WERI-Rb-1 (cell line): ENCODE measurements at regions not wholly inside any gene's neighbourhood (a gene's known extent, or its start where the extent isn't known, plus 50 kb on each side); places are given as distances from the start of the nearest gene placed in this dataset.

Experiments
- DNase-seq: peaks from one replicate; pipeline ENCODE4 v3.0.0-alpha.2; 2020
- H3K27ac ChIP-seq: fragments of 250-450 bp; sonication (Bioruptor Pico); 2 replicates; pipeline ENCODE4 v1.5.1; 2020; ENCODE audit warnings: mild to moderate bottlenecking, moderate library complexity
- H3K27me3 ChIP-seq: fragments of 250-450 bp; sonication (Bioruptor Pico); 2 replicates; pipeline ENCODE4 v1.5.1; 2021; ENCODE audit warnings: mild to moderate bottlenecking, low read depth, moderate library complexity; ENCODE audit not compliant: insufficient read depth, severe bottlenecking
- H3K36me3 ChIP-seq: fragments of 250-450 bp; sonication (Bioruptor Pico); 2 replicates; pipeline ENCODE4 v1.5.1; 2020; ENCODE audit warnings: mild to moderate bottlenecking, moderate library complexity
- H3K4me3 ChIP-seq: 2 replicates; pipeline ENCODE4 v1.5.1; 2011; ENCODE audit warnings: low read depth, mild to moderate bottlenecking, control low read depth, low read length
- H3K9me3 ChIP-seq: fragments of 250-450 bp; sonication (Bioruptor Pico); 2 replicates; pipeline ENCODE4 v1.5.1; 2021; ENCODE audit warnings: mild to moderate bottlenecking, moderate library complexity; ENCODE audit not compliant: severe bottlenecking
- TF ChIP-seq, protein P1 (sequence below): IDR thresholded peaks from 2 replicates; pipeline ENCODE4 v1.5.1; 2011; ENCODE audit warnings: low read depth, mild to moderate bottlenecking, control low read depth, inconsistent platforms, low read length

DNA sequence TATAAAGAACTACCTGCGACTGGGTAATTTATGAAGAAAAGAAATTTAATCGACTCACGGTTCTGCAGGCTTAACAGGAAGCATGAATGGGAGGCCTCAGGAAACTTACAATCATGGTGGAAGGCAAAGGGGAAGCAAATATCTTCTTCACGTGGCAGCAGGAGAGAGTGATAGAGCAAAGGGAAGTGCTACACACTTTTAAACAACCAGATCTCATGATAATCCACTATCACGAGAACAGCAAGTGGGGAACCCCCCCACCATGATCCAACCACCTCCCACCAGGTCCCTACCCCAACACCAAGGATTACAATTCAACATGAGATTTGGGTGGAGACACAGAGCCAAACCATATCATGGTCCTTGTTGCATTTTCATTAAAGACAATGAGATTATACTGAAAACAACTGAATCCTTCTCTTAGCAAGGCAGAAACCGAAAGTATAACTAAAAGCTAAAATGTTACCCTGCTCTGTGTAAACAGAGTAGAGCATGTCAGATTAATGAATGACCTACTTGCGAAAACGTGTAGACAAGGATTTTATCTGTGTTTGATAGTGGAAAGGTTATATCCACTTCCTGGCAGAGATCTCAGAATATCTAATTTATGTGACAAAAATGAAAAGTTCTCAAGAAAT is 60.1 kb upstream of the RBBP8 start:
- no peak overlapping the region for H3K4me3 ChIP-seq
- H3K27me3 ChIP-seq = no peaks in the 10 kb centered on the region
- no peaks in the 10 kb centered on the region for H3K9me3 ChIP-seq
- H3K36me3 ChIP-seq = no peaks in the 10 kb centered on the region
- no peak for DNase-seq
- no peak overlapping the region for H3K27ac ChIP-seq
- TF ChIP-seq, protein P1, sequence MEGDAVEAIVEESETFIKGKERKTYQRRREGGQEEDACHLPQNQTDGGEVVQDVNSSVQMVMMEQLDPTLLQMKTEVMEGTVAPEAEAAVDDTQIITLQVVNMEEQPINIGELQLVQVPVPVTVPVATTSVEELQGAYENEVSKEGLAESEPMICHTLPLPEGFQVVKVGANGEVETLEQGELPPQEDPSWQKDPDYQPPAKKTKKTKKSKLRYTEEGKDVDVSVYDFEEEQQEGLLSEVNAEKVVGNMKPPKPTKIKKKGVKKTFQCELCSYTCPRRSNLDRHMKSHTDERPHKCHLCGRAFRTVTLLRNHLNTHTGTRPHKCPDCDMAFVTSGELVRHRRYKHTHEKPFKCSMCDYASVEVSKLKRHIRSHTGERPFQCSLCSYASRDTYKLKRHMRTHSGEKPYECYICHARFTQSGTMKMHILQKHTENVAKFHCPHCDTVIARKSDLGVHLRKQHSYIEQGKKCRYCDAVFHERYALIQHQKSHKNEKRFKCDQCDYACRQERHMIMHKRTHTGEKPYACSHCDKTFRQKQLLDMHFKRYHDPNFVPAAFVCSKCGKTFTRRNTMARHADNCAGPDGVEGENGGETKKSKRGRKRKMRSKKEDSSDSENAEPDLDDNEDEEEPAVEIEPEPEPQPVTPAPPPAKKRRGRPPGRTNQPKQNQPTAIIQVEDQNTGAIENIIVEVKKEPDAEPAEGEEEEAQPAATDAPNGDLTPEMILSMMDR = no peak

DNA sequence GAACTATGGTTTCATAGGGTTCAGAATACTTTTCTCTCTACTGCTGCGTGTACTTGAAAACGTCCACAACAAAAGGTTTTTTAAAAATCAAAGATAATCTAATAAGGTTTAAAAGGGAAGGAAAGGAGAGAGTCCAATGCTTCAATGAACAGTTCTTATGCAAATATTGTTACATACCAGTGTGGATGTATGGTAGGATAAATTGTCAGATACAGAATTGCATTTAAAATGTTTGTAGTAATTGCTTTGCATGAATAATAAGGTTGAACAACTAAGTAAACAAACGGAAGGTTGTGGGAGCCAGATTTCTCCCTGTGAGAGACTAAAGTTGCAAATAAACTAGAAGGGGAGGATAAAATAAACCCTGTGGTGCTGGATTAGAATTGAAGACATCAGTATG is 53.8 kb upstream of the RBBP8 start:
- DNase-seq = no peak
- Histone ChIP-seq H3K27ac (no peak overlapping the region), H3K9me3 (no peaks in the 10 kb centered on the region), H3K36me3 (no peaks in the 10 kb centered on the region), H3K27me3 (no peaks in the 10 kb centered on the region), H3K4me3 (no peak overlapping the region)
- TF ChIP-seq, protein P1 = no peak

DNA sequence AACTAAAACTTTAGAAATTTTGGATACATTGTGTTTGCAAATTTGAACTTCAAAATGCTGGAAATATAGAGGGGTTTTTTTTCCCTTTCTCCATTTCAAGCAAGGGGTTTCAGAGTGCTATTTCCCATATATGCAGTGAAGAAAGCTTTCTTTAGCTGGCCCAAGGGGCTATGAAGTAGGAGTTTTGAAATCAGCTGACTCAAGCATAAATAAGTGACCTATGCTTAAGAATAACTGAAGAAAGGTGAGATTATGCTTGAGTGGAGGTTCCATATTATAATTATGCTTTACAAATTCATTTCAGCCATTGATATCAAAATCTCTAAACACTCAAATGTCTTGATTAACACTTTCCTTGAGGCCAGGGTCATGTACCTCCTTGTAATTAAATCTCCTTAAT is 51.0 kb upstream of the RBBP8 start:
- Histone ChIP-seq H3K9me3 (no peaks in the 10 kb centered on the region), H3K4me3 (no peak overlapping the region), H3K27ac (no peak overlapping the region), H3K27me3 (no peaks in the 10 kb centered on the region), H3K36me3 (no peaks in the 10 kb centered on the region)
- TF ChIP-seq, protein P1 = no peak
- no peak for DNase-seq

DNA sequence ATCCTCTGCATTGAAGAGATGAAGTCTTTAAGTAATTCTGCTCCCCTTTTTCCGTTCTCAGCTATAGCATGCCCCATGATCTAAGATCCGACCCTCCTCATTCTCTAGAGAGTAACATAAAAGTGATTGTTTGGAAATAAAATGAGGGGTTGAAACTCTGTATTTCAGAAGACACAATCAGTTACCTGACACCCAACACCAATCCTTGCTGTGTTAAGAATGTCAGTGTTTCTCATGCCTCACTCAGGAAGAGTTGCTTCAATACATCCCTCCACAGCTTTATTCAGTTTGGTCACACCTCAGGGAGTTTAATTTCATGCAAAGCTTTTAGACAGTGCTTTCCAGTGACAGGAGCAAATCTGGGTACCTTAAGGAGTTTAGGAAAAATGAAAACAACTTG is 49.9 kb upstream of the RBBP8 start:
- no peaks in the 10 kb centered on the region for H3K27me3 ChIP-seq

More for the DNA sequence above, 49.9 kb upstream of the RBBP8 start:
- no peak for DNase-seq
- Histone ChIP-seq H3K4me3 (no peak overlapping the region), H3K36me3 (no peaks in the 10 kb centered on the region), H3K9me3 (no peaks in the 10 kb centered on the region), H3K27ac (no peak overlapping the region)
- TF ChIP-seq, protein P1 = no peak
